ENCODE measurements at regions not wholly inside any gene's neighbourhood (a gene's known extent, or its start where the extent isn't known, plus 50 kb on each side); places are given as distances from the start of the nearest gene placed in this dataset.

DNA sequence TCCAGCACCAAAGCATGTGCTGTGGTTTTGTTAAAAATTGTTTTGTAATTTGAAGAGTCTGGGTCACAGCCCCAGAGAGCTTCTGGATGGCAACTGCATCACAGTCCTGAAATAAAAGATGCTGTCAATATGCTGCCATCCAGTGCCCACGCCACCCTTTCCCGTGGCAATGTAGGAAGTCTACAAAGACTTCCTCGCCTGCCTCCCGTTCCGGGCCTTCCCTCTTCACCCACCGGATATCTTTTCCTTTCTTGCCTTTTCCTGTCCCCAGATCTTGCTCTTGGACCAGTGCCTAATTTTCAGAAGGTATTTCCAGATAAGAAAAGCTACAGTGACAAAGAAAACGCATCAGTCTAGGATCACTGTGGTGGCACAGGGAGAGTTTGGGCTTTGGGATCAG lies 85.3 kb upstream of the RNU6-1 start (continued):
- TF ChIP-seq, protein P1, sequence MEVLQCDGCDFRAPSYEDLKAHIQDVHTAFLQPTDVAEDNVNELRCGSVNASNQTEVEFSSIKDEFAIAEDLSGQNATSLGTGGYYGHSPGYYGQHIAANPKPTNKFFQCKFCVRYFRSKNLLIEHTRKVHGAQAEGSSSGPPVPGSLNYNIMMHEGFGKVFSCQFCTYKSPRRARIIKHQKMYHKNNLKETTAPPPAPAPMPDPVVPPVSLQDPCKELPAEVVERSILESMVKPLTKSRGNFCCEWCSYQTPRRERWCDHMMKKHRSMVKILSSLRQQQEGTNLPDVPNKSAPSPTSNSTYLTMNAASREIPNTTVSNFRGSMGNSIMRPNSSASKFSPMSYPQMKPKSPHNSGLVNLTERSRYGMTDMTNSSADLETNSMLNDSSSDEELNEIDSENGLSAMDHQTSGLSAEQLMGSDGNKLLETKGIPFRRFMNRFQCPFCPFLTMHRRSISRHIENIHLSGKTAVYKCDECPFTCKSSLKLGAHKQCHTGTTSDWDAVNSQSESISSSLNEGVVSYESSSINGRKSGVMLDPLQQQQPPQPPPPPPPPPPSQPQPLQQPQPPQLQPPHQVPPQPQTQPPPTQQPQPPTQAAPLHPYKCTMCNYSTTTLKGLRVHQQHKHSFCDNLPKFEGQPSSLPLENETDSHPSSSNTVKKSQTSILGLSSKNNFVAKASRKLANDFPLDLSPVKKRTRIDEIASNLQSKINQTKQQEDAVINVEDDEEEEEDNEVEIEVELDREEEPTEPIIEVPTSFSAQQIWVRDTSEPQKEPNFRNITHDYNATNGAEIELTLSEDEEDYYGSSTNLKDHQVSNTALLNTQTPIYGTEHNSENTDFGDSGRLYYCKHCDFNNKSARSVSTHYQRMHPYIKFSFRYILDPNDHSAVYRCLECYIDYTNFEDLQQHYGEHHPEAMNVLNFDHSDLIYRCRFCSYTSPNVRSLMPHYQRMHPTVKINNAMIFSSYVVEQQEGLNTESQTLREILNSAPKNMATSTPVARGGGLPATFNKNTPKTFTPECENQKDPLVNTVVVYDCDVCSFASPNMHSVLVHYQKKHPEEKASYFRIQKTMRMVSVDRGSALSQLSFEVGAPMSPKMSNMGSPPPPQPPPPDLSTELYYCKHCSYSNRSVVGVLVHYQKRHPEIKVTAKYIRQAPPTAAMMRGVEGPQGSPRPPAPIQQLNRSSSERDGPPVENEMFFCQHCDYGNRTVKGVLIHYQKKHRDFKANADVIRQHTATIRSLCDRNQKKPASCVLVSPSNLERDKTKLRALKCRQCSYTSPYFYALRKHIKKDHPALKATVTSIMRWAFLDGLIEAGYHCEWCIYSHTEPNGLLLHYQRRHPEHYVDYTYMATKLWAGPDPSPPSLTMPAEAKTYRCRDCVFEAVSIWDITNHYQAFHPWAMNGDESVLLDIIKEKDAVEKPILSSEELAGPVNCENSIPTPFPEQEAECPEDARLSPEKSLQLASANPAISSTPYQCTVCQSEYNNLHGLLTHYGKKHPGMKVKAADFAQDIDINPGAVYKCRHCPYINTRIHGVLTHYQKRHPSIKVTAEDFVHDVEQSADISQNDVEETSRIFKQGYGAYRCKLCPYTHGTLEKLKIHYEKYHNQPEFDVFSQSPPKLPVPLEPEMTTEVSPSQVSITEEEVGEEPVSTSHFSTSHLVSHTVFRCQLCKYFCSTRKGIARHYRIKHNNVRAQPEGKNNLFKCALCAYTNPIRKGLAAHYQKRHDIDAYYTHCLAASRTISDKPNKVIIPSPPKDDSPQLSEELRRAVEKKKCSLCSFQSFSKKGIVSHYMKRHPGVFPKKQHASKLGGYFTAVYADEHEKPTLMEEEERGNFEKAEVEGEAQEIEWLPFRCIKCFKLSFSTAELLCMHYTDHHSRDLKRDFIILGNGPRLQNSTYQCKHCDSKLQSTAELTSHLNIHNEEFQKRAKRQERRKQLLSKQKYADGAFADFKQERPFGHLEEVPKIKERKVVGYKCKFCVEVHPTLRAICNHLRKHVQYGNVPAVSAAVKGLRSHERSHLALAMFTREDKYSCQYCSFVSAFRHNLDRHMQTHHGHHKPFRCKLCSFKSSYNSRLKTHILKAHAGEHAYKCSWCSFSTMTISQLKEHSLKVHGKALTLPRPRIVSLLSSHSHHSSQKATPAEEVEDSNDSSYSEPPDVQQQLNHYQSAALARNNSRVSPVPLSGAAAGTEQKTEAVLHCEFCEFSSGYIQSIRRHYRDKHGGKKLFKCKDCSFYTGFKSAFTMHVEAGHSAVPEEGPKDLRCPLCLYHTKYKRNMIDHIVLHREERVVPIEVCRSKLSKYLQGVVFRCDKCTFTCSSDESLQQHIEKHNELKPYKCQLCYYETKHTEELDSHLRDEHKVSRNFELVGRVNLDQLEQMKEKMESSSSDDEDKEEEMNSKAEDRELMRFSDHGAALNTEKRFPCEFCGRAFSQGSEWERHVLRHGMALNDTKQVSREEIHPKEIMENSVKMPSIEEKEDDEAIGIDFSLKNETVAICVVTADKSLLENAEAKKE (CRISPR knock-in tag; IDR thresholded peaks at IDR 0.05): no peak

DNA sequence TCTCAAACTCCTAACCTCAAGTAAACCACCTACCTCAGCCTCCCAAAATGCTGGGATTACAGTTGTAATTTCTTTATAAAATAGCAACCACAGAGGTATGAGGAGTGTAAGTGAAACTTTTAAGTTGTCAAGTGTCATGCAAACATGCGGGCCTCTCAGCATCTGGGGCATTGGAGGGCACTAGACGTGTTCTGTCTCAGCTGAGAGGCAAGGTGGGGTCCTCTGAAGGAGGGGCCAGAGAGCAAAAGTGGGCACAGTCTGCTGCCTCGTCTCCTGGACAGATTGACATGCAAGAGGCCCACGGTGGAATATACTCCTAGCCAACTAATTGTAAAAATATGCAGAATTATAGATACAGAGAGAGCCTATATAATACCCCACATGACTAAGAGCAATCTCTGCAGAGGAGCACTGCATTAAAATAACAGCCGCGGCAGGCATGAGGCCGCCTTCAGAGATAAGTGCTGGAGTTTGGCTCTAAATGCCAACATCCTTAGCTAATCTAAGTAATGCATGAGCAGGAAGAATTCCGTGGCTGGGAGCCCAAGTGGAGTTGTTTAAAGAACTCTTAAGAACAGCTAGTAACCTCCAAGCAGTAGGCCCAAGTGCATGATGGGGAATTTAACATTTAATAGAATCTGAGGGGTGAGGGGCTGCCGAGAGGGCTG lies 87.8 kb upstream of the RNU6-1 start:
- no peak overlapping the region for H3K4me3 ChIP-seq
- no peak for DNase-seq (ENCODE audit: low spot score)
- no peak overlapping the region for H3K27ac Mint-ChIP-seq
- TF ChIP-seq, protein P2, sequence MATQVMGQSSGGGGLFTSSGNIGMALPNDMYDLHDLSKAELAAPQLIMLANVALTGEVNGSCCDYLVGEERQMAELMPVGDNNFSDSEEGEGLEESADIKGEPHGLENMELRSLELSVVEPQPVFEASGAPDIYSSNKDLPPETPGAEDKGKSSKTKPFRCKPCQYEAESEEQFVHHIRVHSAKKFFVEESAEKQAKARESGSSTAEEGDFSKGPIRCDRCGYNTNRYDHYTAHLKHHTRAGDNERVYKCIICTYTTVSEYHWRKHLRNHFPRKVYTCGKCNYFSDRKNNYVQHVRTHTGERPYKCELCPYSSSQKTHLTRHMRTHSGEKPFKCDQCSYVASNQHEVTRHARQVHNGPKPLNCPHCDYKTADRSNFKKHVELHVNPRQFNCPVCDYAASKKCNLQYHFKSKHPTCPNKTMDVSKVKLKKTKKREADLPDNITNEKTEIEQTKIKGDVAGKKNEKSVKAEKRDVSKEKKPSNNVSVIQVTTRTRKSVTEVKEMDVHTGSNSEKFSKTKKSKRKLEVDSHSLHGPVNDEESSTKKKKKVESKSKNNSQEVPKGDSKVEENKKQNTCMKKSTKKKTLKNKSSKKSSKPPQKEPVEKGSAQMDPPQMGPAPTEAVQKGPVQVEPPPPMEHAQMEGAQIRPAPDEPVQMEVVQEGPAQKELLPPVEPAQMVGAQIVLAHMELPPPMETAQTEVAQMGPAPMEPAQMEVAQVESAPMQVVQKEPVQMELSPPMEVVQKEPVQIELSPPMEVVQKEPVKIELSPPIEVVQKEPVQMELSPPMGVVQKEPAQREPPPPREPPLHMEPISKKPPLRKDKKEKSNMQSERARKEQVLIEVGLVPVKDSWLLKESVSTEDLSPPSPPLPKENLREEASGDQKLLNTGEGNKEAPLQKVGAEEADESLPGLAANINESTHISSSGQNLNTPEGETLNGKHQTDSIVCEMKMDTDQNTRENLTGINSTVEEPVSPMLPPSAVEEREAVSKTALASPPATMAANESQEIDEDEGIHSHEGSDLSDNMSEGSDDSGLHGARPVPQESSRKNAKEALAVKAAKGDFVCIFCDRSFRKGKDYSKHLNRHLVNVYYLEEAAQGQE (IDR thresholded peaks at IDR 0.05; ENCODE audit: unreplicated experiment): no peak
- no peak for TF ChIP-seq CREB1 (CRISPR knock-in tag; IDR thresholded peaks at IDR 0.05; ENCODE audit: low read depth)
- TF ChIP-seq JUNB (IDR thresholded peaks at IDR 0.05; ENCODE audit: unreplicated experiment): no peak
- TF ChIP-seq, protein P1 (CRISPR knock-in tag; IDR thresholded peaks at IDR 0.05): no peak
- TF ChIP-seq EZH2 (IDR thresholded peaks at IDR 0.05; ENCODE audit: low read depth, unreplicated experiment): no peak

More for the DNA sequence above, 87.8 kb upstream of the RNU6-1 start:
- no peaks in the 10 kb centered on the region for H3K79me2 ChIP-seq (replicated peaks; ENCODE audit: insufficient read depth)
- Mint-ChIP-seq H3K27me3 (ENCODE audit: insufficient read depth, low read depth, poor library complexity) (peaks cover 1% of the 10 kb centered on the region), H3K36me3 (ENCODE audit: low read depth) (no peaks in the 10 kb centered on the region), H3K4me1 (peaks cover 10% of the 10 kb centered on the region; the same call in 2 of the 3 replicates), H3K4me3 (no peak overlapping the region), H3K9me3 (no peaks in the 10 kb centered on the region)
- ATAC-seq: no peak
- no peaks in the 10 kb centered on the region for H3F3A ChIP-seq (replicated peaks; ENCODE audit: low read depth)
- no peaks in the 10 kb centered on the region for H3K36me3 ChIP-seq (ENCODE audit: insufficient read depth)
- H2AFZ ChIP-seq: peak overlapping the region; percentile 84; the same call in 1 of the 2 replicates
- 0 out of 2 replicates have a peak, but pooled peaks cover 5% of the 10 kb centered on the region for H3K9me2 ChIP-seq (ENCODE audit: insufficient read depth)
- H3K4me2 ChIP-seq: no peak overlapping the region
- H3K4me1 ChIP-seq (ENCODE audit: insufficient read depth): no peaks in the 10 kb centered on the region
- no peaks in the 10 kb centered on the region for H4K20me1 ChIP-seq (replicated peaks; ENCODE audit: insufficient read depth)
- no peak overlapping the region for H3K27ac ChIP-seq (ENCODE audit: low read depth)
- no peaks in the 10 kb centered on the region for H3K27me3 ChIP-seq (ENCODE audit: insufficient read depth)
